ENCODE measurements at regions not wholly inside any gene's neighbourhood (a gene's known extent, or its start where the extent isn't known, plus 50 kb on each side); places are given as distances from the start of the nearest gene placed in this dataset.
"Not testable (repeated sequence)": the region's sequence is repeated elsewhere in the genome, so short reads cannot be mapped to it uniquely, and the experiment has no call there.

DNA sequence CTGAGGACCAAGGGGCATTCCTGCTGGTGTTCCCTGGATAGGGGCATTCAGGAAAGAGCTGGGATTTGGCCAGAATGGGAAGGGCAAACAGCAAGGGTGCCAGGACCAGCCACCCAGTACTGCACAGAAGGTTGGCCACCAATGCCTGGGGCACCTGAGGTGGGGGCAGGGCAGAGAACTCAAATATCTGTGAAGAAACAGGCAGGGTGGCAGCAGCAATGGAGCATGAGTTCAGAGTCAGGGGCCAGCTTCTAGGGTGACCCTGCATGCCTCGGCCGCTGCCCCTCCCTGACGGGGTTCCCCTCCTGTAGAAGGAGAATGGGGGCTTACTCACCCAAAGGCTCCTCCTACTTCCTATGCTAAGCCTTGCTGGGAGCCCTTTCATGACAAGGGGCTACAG, 79.3 kb upstream of the SHANK2 start:
- no peak for DNase-seq

DNA sequence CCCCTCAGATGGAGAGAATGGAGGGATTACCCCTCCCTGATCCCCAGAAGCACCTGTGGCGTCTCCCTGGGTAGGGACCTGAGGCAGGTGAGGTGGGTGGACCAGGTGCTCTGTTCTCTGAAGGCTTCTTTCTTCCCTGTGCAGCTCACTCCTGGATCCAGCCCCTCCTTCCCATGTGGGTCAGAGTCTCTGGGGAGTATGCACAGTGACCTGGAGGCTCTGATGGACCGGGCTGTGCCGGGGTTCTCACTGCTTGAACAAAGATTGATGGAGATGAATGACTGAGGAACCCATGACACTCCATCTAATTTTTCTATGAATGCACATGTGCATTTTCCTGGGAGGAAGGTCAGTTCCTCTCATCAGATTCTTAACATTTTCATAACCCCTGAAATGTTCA, 78.6 kb upstream of the SHANK2 start:
- no peak for DNase-seq

DNA sequence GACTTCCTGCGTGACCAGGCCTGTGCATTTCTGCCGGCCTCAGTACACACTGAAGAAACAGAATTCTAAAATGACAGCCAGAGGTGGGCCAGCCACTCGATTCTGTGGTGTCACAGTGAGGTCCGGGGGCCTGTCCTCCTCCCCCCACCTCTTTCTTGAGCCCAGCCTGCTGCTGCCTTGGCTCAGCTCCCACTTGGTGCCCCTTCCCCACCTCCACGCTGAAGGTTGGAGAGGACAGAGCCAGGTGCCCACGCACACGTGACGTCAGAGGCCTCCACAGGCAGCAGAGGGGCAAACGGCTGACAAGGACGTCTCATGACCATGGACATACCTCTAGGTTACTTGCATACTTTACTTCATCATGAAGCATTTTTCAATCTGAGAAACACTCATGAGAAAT, 78.0 kb upstream of the SHANK2 start:
- no peak for DNase-seq

DNA sequence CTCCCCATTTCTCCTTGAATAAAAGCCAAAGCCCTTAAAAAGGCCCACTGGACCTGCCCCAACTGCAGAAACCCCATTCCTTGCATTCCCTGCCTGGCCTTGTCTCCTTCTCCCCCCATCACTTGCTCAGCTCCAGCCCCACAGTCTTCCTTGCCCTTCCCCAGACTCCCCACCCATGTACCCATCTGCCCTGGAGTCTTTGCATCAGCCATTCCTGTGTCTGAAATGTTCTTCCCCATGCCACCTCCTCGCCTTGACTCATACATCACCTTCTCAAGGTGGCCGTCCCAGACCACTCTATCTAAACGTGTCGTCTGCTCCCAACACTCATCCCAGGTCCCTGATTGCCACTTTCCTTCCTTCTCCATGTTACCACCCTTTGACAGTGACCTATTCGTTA, 77.4 kb upstream of the SHANK2 start:
- DNase-seq, result no peak

DNA sequence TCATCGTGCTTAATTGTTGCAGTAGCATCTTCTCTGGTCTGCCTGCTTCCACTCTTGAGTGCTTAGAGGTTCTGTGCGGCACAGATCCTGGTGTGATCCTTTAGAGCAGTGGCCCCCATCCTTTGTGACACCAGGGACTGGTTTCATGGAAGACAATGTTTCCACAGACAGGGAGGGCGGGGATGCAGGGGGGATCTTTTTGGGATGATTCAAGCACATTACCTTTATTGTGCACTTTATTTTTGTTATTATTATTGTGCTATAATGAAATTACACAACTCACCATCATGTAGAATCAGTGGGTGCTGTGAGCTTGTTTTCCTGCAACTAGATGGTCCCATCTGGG, 76.8 kb upstream of the SHANK2 start:
- no peak for DNase-seq

DNA sequence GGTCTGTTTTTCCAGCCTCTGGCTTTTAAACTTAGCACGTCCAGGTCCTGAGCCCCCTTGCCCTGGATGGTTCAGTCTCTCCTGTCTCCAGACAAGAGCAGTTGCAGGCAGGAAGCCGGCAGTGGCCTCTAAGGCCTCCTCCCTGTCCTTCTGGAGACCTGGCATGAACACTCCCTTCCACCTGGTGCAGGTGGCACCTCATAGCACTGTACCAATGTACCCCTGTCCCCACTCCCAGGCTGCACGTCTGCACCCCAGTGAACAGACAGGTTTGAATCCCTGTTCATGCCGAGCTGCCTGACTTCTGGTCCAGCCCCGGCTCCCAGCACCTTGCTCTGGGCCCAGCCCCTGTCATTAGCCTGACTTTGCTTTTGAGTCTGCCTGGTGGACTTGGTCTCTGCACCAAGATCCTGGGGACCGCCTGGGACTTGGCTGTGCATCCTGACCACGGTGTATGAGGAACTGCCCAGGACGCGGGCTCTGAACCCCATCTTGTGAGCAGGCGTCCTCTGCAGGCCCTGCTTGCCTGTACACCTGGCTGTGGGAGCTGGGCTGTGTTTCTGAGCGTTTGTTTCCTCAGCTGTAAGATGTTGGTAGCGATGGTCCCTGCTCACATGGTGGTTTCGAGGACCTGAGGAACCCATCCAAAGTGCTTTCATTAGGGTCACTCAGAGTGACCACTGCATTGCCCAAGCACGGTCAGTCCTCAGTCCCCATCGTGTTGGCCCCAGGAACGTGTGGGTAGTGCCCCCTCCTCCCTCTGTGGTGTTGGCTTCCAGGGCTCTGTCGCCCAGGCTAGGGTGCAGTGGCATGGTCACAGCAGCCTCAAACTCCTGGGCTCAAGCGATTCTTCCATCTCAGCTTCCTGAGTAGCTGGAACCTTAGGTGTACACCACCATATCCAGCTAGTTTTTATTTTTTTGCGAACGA, 75.0 kb upstream of the SHANK2 start:
- DNase-seq, result no peak

DNA sequence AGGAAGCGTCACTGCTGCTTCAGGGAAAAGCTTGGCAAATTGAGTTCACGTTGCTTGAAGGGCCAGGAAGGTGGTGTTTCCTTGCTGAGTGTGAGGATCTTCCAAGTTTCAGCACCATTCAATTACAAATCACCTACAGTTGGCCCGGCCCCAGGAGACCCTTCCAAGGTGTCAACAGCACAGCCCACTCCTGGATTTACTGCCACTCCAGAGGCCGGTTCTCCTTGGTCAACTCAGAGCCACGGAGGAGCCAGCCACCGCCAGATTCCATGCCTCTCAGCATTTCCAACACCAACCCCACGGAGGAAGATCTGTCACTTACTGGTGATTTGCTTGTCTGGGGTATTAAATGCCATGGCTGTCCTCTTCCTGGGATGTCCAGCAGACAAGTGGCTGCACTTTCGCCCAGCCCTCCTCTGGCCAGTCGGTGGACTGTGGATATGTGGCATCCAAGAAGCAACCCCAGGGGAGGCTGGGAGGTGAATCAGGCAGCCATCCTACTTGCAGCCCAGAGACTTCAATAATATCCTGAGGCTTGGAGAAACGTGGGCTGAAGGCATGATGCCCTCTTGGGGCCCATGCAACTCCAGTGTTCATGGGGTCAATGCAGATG, 74.1 kb upstream of the SHANK2 start:
- no peak for DNase-seq

DNA sequence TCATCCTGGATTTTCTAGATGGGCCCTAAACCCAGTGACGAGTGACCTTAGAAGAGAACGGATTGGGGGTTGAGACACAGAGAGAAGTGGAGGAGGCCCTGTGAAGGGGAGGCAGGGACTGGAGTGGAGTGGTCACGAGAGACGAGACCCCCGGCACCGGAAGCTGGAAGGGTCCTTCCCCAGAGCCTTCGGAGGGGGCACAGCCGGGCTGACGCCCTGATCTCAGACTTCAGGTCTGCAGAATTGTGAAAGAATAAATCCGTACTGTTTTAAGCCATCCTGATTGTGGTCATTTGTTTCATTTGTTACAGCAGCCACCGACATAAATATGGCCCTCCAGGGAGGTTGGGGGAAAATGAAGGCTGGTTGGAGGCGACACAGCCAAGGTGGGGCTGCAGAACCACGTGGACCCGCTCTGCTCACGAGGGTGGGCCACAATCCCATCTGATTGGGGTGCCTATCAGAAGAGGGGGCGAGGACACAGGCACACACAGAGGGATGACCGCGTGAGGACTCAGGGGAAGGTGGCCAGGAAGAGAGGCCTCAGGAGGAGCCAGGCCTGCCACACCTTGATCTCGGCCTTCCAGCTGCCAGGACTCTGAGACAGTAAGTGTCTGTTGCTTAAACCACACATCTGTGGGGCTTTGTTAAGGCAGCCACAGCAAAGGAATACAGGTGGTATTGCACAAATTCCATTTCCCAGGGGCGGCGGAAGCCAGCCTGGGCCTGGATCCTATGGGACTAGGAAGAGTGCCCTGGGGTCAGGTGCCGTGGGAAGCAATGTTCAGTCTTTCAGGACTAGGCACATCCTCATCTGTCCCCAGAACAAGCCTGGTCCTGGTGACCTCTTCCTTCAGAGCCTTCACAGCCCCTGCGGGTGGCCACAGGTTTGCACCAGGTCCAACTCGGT, 73.3 kb upstream of the SHANK2 start:
- no peak for DNase-seq

DNA sequence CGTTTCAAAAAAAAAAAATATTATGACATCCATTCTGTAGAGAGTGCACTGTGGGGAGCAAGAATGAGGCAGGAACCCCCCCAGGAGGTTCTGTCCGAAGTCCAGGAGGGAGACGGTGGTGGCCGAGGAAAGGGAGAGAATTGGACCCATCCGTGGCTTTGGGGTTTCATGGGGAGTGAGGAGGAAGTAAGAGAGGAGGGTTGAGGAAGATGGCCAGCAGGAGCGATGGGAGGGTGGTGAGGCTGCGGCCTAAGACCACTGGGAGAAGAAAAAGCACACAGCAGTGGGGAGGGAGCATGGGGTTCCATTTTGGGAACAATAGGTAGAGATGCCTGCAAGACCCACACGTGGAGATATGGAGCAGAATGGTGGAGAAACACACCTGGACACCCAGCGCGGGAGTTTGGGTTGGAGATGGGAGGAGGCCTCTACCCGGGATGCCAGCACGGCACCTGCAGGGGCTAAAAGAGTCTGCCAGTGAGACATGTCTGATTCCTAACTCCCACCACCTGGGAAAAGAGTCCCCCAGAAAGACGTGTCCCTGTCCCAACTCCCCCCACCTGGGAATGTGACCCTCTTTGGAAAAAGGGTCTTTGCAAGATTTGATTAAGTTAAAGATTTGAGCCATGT, 72.5 kb upstream of the SHANK2 start:
- no peak for DNase-seq

DNA sequence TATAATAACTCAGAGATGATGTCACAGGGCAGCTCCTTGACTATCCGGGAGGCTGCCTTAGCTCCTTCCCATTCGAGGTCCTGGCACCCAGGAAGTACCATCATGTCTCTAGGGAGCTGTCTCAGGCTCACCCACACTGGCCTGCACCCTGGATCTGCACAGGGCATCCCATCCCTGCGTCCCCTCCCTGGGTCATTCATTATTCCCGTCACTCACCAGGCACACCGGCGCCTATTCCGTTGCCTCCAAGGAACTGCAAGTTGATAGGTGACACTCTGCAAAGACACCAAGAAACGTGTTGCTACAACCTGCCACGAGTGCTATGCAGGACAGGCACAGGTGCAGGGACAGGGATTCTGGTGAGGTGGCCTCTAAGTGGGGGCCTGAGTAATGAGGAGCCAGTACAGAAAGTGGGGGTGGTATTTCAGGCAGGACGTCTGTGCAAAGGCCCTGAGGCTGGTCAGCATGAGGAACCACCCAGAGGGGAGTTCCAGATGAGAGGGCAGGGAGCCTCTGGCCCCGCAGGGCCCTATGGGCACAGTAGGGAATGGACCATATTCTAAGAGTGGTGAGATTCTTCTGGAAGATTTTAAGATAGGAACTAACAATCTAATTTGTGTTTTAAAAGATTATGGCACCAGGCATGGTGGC, 71.6 kb upstream of the SHANK2 start:
- DNase-seq, result no peak

DNA sequence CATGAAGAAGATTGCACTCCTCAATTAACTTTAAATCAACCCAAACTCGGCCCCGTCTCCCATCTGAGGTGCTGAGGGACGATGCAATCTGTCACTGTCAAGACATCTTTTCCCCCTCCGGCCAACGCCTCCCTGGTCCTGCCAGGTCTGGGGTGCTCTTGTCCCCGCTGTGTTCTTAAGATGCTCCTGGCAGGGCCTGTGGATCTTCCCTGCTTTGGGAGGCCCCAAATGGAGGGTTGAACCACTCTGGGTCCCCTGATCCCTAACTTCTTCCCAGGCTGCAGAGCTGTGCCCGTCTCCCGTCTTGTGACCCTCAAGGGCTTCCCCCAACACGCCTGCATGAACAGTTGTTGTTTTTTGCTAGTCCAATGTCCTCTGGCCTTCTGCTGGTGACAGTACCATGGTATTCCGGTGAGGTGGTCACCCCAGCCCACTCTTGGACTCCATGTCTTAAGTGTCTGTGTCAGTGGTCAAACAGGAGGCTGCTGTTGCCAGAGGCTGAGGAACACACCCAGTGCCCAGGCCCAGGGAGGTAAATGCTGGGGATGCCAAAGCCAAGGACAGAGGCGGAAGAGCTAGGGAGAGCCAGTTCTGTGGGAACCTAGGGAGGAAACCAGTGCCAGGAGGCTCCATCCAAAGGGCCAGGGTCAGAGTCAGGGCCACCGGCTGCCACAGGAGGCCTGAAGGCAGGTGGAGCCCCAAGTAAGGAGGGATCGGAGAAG, 70.6 kb upstream of the SHANK2 start:
- DNase-seq, result no peak

DNA sequence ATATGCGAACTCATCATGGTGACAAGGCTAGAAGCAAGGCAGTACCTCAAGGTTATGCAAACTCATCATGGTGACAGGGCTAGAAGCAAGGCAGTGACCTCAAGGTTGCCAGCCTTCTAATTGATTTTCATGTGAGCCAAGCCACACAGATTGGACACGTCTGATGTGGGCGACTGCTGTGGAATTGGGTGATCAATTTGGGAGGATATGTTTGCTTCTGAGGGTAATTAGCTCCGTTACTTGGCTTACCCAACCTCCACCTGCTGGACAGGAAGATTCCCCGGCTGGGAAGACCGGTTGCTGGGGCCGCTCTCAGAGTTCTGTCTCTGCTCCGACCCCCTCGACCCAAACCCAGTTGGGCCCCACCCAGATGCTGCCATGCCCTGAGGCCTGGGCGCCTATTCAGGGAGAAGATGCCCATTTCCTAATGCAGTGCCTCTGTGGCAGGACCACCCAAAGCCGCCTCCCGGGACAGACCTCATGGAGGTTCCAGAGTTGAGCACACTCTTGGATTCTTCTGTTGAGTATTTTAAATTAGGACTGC, 69.9 kb upstream of the SHANK2 start:
- DNase-seq, result no peak

DNA sequence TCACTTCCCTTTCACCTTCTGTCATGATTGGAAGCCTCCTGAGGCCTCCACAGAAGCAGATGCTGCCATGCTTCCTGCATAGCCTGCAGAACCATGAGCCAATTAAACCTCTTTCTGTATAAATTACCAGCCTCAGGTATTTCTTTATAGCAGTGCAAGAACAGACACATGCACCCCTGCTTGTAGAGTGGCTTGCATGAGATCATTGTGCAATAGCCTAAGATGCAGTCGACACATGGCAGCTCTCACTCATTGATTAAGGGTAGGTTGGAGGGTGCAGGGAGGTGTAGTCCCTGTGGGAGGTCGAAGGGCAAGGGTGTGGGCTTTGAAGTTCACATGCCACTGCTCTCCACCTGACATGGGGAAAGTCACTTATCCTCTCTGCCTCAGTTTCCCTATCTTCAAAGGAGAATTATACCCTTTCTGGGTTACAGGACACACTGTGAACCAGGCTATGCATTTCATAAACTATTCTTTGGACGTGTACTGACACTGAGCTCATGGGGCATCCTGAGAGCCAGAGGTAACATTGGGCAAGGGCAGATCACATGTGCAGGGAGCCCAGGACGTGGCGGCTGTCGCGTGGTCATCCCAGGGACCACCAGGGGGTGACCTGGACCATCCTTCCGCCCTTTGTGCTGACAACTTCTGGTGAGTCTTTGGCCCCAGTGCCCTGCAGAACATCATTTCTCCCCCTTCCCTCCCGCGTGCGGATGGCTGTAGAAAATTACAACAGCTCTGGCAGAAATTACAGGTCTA, 69.2 kb upstream of the SHANK2 start:
- DNase-seq, result no peak

DNA sequence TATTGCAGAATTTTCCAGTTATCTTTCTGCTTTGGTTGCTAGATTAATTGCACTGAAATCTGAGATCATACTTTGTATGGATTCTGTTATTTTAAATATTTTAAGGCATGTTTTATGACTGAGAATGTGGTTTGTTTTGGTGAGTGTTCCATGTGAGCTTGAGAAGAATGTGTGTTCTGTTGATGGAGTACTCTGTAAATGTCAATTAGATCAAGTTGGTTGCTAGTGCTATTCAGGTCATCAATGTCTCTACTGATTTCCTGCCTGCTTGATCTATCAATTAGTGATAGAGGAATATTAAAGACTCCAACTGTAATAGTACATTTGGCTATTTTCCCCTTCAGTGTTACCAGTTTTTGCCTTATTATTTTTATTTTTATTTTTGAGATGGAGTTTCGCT, 64.3 kb upstream of the SHANK2 start:
- DNase-seq, result no peak

DNA sequence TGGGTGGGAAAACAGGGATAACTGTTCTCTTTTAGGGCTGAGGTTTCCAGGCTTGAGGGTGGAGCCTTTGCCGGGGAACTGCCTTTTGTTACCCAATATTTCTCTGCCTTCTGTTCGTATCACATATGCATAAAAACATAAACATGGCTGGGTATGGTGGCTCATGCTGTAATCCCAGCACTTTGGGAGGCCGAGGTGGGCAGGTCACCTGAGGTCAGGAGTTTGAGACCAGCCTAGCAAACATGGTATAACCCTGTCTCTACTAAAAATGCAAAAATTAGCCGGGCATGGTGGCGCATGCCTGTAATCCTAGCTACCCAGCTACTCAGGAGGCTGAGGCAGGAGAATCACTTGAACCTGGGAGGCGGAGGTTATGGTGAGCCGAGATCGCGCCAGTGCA, 60.2 kb upstream of the SHANK2 start:
- not testable (repeated sequence) for DNase-seq

DNA sequence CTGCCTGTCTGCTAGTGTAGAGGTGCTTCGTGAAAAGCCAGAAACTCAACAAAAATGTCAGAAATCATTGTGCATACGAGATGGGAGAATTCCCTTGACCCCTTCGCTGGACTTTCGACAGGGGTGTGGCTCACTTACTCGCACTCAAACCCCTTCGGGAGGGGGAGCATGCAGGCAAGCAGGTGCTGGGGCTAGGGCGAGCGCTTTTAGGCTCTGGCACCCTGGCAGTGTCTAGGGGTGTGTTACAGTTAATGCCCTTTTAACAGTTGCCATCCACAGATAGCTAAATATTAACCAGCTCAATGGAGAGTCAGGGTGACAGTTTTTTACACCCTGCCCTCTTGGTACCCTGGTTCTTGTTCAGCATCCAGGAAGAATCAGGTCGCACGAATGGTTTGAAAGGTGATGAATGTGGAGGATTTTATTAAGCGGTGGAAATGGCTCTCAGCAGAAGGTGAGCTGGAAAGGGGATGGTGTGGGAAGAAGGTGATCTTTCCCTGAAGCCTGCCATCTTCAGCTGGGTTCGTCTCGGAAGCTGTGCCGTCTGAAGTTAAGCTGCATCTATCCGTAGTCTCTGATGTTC, 59.6 kb upstream of the SHANK2 start:
- no peak for DNase-seq

DNA sequence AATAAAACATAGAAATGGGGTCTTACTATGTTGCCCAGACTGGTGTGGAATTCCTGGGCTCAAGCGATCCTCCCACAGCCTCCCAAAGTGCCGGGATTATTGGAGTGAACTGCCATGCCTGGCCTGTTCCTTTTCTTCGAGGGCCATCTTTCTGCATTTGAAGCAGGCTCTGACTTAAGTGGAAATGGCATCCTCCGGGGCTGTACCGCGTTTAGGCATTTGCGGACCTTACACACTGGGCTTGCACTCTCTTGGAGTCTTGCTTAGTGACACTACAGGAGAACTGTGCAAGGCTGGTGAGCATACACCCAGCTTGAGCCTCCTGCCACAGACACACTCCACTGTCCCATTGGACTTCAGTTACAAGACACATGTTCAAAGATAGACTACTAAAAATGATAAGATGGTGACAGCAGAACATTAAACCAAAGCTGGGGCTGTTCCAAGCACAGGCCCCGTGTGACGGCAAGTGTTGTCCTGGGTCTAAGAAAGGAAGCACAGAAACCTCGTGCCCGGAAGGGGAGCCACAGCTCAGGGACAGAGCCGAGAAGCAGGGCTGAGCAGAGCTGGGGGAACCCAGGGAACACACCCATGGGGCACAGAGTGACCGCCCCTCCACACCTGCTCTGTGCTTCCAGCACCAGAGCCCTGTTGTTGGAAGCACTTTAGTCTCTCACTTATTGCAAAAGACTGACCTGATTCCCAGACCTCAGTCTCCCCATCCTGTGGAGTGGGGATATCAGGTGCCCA, 59.0 kb upstream of the SHANK2 start:
- no peak for DNase-seq

DNA sequence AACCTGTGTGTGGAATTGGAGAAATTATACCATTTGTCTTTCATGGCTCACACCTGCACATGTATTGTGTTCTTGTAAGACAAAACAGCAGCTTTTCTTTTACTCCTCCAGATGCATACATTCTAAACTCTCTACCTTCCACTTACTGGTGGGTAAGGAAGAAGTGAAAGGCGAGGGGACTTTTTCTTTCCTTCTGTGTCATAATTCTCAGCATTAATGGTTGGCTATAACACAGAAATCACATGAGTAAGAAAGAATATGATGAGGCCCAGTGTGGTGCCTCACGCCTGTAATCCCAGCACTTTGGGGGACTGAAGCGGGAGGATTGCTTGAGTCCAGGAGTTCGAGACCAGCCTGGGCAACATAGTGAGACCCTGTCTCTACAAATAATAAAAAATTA, 57.8 kb upstream of the SHANK2 start:
- no peak for DNase-seq

DNA sequence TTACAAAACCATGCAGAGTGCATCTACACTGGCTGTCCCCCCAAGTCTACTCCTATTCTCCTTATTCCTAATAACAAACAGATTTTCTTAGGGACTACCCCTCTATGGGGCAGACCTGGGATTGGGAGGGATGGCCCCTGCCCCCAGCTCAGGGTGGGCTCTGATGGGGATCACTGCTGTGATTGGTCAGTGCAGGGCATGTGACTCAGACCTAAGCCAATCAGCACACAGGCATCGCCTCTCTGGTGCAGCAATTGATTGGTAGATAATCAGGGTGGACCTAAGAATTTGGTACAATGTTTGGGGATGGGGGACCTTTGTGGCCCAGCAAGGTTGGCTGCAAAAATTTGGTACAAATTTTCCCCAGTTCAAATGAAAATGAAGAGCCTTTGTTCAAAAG, 57.2 kb upstream of the SHANK2 start:
- no peak for DNase-seq

DNA sequence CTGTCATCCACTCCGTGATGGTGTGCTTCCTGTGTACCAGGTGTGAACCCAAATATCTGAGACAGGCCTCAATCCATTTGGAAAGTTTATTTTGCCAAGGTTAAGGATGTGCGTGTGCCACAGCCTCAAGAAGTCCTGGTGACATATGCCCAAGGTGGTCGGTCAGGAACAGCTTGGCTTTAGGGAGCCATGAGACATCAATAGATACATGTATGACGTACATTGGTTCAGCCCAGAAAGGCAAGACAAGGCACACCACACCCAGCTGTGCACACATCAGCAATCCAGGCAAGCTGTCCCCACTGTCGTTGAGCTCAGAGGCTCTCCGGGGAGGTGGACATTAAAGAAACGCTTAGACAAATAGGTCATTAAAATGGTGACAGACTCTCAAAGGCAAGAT, 56.8 kb upstream of the SHANK2 start:
- DNase-seq, result no peak
